ENCODE measurements at regions not wholly inside any gene's neighbourhood (a gene's known extent, or its start where the extent isn't known, plus 50 kb on each side); places are given as distances from the start of the nearest gene placed in this dataset.
"Not testable (repeated sequence)": the region's sequence is repeated elsewhere in the genome, so short reads cannot be mapped to it uniquely, and the experiment has no call there.

DNA sequence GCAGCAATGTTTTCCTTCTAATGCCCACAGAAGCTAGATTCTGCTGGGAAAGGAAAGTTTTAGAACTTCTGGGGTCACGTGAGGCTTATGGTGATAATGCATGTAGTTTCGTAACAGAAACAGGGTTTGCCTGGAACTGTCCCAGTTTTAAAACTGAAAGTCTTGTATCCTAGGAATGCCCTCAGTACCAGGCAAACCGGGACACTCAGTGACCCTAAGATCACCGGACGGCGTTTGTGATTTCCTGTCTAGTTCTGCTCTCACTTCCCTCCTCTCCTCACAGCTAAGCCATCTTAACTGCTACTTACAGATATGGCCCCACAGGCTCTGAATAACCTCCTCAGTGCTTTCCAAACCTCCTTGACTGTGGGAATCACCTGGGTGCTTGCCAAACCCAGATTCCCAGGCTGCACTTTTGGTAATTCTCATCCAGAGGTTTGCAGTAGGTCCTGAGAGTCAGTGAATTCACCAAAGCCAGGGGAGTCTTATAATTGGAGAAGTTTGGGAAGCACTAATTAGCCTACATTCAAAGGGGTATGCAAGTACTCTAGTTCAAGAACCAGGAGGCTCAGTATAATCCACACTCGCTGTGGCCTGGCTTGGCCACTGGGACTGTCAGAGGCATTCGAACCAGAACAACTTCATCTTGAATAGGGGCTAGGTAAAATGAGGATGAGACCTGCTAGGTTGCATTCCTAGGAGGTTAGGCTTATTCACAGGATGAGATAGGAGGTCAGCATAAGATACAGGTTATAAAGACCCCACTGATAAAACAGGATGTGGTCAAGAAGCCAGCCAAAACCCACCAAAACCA lies 231.6 kb upstream of the MYLIP start:
- no peak for DNase-seq

DNA sequence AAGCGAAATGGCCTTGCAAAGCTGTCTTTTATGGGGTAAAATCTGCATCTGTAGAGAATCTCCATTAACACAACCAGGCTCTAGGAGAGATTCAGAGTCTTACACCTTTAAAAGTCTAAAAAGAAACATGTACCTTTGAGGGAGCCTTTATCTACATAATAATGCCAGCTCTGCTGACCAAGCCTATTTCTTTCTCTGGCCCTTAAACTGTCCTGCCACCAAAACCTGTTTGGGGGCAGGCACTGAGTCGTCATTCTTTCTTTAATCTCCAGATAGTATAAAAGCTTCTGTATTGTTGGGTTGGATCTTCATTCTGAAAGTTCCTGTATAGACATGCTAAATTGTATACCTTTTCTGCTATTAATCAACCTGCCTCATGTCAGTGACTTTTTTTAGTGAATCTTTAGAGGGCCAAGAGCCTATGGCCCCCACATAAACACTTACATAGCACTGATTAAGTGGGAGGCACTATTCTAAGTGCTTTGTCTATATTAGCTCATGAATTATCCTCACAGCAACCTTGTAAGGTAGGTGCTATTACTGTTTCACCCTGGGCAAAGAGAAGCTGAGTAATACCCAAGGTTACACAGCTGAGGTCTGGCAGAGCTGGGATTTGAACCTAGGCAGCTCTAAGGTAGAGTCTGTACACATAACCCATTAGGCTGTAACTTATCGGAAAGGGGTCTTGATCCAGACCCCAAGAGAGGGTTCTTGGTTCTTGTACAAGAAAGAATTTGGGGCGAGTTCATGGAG lies 232.3 kb upstream of the DTNBP1 start:
- DNase-seq: no peak

DNA sequence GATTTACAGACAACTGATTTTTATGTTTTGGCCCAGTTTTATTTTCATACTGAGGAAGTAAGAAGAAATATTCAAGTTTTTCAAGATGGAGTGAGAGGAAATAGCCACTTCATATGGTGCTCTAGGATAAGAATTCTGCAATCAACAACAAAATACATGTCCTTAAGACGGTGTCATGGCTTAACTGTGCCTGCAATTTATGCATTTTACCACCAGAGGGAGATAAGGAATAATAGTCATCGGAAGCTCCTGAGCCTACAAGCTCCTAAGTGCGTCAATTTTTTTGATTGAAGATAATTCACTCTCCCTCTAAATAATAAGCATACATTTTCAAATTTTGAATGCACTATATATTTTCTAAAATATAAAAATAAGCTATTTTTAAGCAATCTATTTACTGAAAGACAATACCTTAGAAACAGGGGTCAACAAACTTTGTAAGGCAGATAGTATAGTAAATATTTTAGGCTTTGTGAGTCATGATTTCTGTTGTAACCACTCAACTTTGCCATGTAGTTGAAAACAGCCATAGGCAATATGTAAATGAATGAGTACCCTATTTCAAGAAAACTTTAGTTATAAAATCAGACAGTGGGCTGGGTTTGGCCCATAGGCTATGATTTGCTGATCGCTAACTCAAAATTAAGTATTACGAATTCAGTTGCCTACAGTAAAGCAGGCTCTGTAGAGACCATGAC lies 230.9 kb upstream of the DTNBP1 start:
- no peak for DNase-seq

GRCh38 chr6:15892369-15892768 lies 229.5 kb upstream of the DTNBP1 start:
- no peak for DNase-seq

DNA sequence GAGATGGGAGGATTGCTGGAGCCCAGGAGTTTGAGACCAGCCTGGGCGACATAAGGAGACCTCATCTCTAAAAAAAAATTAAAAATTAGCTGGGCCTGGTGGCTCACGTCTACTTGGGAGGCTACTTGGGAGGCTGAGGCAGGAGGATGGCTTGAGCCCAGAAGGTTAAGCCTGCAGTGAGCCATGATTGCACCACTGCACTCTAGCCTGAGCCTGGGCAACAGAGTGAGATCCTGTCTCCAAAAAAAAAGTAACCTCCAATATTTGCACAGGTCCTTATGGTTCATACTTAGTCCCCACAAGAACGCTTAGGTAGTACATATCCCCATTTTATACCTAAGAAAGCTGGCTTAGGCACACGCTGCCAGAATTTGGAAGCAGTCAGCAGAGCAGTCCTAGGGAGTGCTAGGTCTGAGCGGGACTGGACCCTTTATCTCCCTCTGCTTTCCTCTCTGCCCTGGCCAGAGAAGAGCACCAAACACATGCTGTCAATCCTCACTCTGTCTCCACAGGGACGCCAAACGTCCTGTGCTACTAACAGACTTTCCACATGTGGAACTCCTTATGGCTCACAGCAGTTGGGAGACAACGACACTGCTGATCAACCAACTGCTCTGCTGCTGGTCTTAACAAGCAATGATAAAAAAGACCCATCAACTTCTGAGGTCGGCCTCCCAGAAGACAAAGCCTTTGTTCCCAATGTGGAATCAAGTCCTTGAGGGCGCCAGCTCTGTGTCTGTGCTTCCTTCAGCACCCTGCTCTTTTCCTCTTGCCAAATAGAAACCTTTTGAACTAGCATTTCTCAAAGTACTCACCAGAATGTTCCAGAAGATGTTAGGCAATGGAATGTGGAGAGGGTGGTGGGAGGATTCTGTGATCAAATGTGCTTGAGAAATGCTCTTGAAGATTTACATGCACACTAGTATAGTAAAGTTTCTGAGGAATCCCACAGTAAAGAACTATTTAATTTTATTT lies 226.3 kb upstream of the DTNBP1 start:
- DNase-seq: no peak

DNA sequence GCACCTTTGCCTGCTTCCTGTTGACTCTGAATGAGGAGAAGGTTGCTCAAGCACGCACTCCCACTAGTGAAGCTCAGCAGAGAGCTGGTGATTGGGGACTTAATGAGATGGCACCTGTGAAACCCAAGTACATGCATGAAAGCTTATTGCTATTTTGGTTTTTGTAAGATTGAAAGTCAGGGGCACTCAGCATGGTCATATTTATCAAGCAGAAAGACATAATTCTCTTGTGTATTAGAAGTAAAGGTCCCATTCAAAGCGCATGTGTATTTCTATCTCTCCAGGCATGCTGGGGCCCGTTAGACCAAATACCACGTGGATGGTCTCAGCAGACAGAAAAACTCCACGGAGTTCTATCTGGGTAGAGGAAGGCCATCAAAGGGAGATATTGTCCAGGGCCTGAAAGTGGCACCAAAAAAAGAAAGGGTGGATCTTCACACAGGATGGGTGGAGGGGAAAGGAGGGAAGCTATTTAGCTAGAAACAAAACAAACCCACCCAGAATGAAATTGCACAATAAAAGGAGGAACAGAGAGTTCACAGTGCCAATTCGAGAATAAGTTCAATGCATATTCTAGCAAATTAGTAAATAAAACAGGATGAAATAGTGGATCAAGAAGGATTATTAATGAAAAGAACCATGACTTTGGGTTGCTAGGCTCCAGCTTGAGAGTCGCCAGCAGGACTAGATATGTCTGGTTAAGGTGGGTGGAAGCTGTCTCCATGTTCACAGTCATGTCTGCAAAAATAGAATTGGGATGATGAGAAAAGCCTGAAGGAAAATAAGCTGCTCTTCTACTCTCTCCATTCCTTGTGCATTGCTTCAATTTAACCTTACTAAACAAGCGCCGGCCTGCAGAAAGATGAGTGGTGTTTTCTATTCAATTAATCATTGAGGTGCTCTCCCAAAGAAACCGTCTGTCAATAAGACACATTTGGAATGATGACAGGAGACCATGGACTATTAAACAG lies 224.9 kb upstream of the DTNBP1 start:
- no peak for DNase-seq

DNA sequence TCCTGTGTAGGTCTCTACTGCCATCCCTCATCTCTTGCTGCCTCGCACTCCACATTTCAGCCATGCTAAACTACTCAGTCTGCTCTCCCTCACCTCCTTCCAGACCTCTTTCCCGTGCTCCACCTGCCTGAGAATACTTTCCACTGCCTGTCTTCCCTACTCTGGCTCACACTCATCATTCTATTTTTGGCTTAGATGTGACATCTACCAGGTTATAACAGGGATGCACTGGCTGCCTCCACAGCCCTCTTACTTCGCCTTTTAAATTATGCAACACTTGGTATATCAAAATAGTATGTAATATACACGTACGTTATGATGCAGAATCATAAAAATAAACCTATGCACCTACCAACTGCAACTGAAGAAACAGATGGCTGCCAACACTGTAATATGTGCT lies 222.8 kb upstream of the DTNBP1 start:
- DNase-seq: no peak

DNA sequence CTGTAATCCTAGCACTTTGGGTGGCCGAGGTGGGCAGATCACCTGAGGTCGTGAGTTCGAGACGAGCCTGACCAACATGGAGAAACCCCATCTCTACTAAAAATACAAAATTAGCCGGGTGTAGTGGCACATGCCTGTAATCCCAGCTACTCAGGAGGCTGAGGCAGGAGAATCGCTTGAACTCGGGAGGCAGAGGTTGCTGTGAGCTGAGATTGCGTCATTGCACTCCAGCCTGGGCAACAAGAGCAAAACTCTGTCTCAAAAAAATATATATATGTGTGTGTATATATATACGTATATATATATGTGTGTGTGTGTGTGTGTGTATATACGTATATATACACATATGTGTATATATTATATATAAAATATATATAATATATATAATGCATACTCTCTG lies 220.8 kb upstream of the DTNBP1 start:
- not testable (repeated sequence) for DNase-seq

DNA sequence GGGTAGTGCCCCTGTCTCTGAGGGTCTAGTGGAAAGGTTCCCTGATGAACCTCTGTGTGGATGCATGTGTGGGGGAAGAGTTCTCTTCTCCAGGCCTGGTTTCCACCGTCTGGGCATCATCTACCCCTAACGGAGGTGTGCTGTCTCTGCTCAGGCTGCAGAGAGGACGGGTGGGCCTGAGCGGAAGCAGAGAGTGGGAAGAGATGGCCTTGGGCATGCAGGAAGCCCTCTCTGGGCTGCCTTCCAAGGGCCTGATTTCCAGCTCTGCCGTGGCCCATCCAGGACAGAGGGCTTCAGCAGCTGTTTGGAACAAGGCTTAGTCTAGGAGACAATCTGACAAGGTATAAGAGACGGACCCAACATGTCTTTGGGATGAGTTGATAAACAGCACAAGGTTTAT lies 220.1 kb upstream of the DTNBP1 start:
- no peak for DNase-seq

- DNase-seq: no peak
Measured at GRCh38 chr6:15882345-15882744, 219.5 kb upstream of the DTNBP1 start.

DNA sequence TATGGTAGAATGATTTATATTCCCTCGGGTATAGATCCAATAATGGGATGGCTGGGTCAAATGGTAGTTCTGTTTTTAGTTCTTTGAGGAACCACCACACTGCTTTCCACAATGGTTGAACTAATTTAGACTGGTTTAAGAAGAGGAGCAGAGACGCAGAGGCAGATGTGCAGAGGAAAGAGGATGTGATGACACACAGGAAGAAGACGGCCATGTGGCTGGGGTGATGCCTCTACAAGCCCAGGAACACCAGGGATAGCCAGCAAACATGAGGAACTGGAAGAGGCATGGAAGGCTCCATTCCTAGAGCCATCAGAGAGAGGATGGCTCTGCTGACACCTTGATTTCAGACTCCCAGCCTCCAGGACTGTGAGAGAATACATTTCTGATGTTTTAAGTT lies 218.3 kb upstream of the DTNBP1 start:
- DNase-seq: no peak

- no peak for DNase-seq
Measured at GRCh38 chr6:15880262-15880973, 217.6 kb upstream of the DTNBP1 start.

GRCh38 chr6:15879371-15880261 lies 216.8 kb upstream of the DTNBP1 start:
- DNase-seq: peak; percentile 78

DNA sequence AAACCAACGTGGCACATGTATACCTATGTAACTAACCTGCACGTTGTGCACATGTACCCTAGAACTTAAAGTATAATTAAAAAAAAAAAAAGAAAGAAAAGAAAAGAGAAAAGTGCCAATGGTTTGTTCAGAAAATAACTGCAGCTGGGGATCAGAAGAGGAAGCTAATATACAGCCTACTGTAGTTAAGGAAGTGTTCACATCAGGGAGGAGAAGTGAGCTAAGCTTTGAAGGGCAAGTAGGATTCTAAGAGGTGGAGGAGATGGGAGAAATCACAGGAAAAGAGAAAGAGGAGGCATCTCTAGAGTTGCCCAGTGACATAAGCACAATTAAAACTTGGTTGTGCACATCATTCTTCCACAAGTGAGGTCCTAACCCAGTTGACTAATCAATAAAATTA lies 214.4 kb upstream of the DTNBP1 start:
- no peak for DNase-seq

DNA sequence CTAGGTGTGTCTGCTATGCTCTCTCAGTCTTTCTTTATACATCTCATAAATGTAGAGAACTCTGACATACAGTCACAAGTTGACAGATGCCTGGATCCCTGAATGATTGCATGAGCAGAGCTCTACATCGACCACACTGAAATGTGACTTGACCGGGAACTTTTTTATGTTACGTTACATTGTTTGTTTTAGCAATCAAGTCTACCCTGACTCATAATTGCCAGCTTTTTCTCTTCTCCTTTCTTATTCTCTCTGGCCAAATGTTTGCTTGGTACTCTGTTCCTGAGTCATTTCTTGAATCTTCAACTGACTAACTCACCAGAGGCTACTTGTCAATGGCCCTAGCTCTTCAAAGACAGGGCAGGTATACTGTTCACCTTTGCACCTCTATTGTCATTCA lies 213.6 kb upstream of the DTNBP1 start:
- DNase-seq: no peak

DNA sequence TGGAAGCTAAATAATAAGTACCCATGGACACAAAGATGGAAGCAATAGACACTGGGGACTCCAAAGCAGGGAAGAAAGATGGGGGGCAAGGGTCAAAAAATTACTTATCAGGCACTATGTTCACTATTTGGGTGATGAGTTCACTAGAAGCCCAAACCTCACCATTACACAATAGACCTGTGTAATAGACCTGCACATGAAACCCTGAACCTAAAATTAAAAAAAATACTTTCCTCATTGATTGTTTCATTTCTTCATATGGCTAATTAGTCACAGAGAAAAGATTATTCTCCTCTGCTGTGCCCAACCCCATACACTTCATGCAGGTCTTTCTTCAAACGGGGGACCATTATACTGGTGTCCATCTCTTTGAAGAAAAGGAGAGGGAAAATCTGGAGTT lies 213.0 kb upstream of the DTNBP1 start:
- DNase-seq: no peak

GRCh38 chr6:15874821-15875220 lies 212.0 kb upstream of the DTNBP1 start:
- no peak for DNase-seq

GRCh38 chr6:15874326-15874725 lies 211.5 kb upstream of the DTNBP1 start:
- DNase-seq: no peak

DNA sequence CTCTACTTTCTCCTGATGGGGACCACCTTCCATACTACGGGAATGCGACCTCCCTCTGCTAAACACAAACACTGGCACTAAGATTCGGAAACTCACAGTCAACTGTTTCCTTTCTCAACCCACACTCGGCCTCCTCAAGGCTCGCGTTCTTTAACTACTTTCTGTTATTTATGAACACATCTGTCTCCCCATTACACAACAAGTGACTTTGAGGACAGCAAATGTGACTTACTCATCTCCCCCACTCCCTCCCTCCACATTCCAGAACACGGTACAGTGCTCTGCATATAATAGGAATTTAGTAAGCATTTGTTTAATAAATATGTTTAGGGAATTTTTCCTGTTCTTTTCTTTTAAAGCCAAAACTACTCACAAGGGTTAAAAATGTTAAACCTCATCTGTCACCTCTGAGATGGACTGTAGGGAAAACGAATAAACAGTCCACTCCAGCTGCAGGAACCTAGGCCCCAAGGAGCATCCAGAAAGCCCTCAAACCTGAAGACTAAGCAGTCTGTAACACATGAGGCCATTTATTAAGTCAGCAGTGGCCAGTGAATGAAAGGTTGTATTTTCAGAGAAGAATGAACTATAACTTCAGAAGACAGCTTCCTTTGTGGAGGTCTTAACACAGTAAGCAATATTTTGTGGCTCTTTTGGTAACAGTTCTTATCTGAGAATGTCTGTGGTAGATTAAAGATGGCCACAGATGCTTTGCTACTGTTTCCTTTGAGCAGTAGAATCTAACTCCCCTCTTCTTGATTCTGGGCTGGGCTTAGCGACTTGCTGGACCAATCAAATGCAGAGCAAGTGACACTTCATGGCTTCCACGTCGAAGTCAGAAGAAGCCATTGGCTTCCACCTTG lies 209.6 kb upstream of the DTNBP1 start:
- DNase-seq: no peak

Data from COR-L47 (cell line).